ENCODE measurements at regions not wholly inside any gene's neighbourhood (a gene's known extent, or its start where the extent isn't known, plus 50 kb on each side); places are given as distances from the start of the nearest gene placed in this dataset.

GRCh38 chrX:115957862-115958490 is 212.6 kb upstream of the AGTR2 start:
- Histone ChIP-seq H2AFZ (ENCODE audit: low read depth, low read length) (no peak overlapping the region), H3K9ac (ENCODE audit: low read length) (no peak overlapping the region), H3K9me3 (ENCODE audit: insufficient read depth, low read depth, low read length) (no peaks in the 10 kb centered on the region), H4K20me1 (ENCODE audit: insufficient read depth, low read length) (no peaks in the 10 kb centered on the region), H3K4me2 (ENCODE audit: low read length) (no peak overlapping the region), H3K27me3 (ENCODE audit: insufficient read depth, low read length) (no peaks in the 10 kb centered on the region), H3K4me1 (ENCODE audit: insufficient read depth, low read length) (no peaks in the 10 kb centered on the region), H3K36me3 (ENCODE audit: insufficient read depth, low read length) (no peaks in the 10 kb centered on the region), H3K4me3 (ENCODE audit: insufficient read depth, low read depth, low read length) (no peak overlapping the region), H3K79me2 (ENCODE audit: insufficient read depth, low read length) (no peaks in the 10 kb centered on the region), H3K27ac (ENCODE audit: low read depth, low read length) (no peak overlapping the region)
- no peaks in the 10 kb centered on the region for H3K27me3 Mint-ChIP-seq (ENCODE audit: low read depth, unreplicated experiment)
- H3K36me3 Mint-ChIP-seq (ENCODE audit: low read depth, unreplicated experiment) = no peaks in the 10 kb centered on the region
- no peak for DNase-seq (ENCODE audit: low read depth)
- peaks cover 2% of the 10 kb centered on the region for H3K9me3 Mint-ChIP-seq (ENCODE audit: unreplicated experiment)
- TF ChIP-seq CTCF (IDR thresholded peaks at IDR 0.05; ENCODE audit: insufficient read depth, low read depth, low read length) (no peak), EZH2 (IDR thresholded peaks at IDR 0.05; ENCODE audit: insufficient read depth, low read length) (no peak)
- no peak overlapping the region for H3K4me3 Mint-ChIP-seq (ENCODE audit: unreplicated experiment)
- H3K27ac Mint-ChIP-seq (ENCODE audit: unreplicated experiment) = no peak overlapping the region
- H3K4me1 Mint-ChIP-seq (ENCODE audit: low read depth, unreplicated experiment) = peaks cover 4% of the 10 kb centered on the region
- FAIRE-seq = no peak

- TF ChIP-seq EZH2 (IDR thresholded peaks at IDR 0.05; ENCODE audit: insufficient read depth, low read length) = no peak
- no peak for TF ChIP-seq CTCF (IDR thresholded peaks at IDR 0.05; ENCODE audit: insufficient read depth, low read depth, low read length)
- Mint-ChIP-seq H3K36me3 (ENCODE audit: low read depth, unreplicated experiment) (no peaks in the 10 kb centered on the region), H3K4me3 (ENCODE audit: unreplicated experiment) (no peak overlapping the region), H3K4me1 (ENCODE audit: low read depth, unreplicated experiment) (peaks cover 4% of the 10 kb centered on the region), H3K9me3 (ENCODE audit: unreplicated experiment) (peaks cover 2% of the 10 kb centered on the region), H3K27ac (ENCODE audit: unreplicated experiment) (no peak overlapping the region), H3K27me3 (ENCODE audit: low read depth, unreplicated experiment) (no peaks in the 10 kb centered on the region)
- no peaks in the 10 kb centered on the region for H3K27me3 ChIP-seq (ENCODE audit: insufficient read depth, low read length)
- H3K4me2 ChIP-seq (ENCODE audit: low read length) = no peak overlapping the region
- H3K4me3 ChIP-seq (ENCODE audit: insufficient read depth, low read depth, low read length) = no peak overlapping the region
- no peaks in the 10 kb centered on the region for H3K36me3 ChIP-seq (ENCODE audit: insufficient read depth, low read length)
- H4K20me1 ChIP-seq (ENCODE audit: insufficient read depth, low read length) = no peaks in the 10 kb centered on the region
- H3K9ac ChIP-seq (ENCODE audit: low read length) = no peak overlapping the region
- no peak for DNase-seq (ENCODE audit: low read depth)
- no peaks in the 10 kb centered on the region for H3K9me3 ChIP-seq (ENCODE audit: insufficient read depth, low read depth, low read length)
- no peak overlapping the region for H2AFZ ChIP-seq (ENCODE audit: low read depth, low read length)
- no peaks in the 10 kb centered on the region for H3K79me2 ChIP-seq (ENCODE audit: insufficient read depth, low read length)
- no peak overlapping the region for H3K27ac ChIP-seq (ENCODE audit: low read depth, low read length)
- H3K4me1 ChIP-seq (ENCODE audit: insufficient read depth, low read length) = no peaks in the 10 kb centered on the region
- no peak for FAIRE-seq
These were observed 211.7 kb upstream of the AGTR2 start for GRCh38 chrX:115958687-115959359.

All from astrocyte (in vitro differentiated cells and primary cell).